ENCODE measurements at regions not wholly inside any gene's neighbourhood (a gene's known extent, or its start where the extent isn't known, plus 50 kb on each side); places are given as distances from the start of the nearest gene placed in this dataset.

GRCh38 chr19:32257326-32258073 is 87.9 kb upstream of the ZNF507 start:
- DNase-seq = no peak

GRCh38 chr19:32258167-32258566 is 87.2 kb upstream of the ZNF507 start:
- no peak for DNase-seq

GRCh38 chr19:32264568-32264967 is 80.8 kb upstream of the ZNF507 start:
- DNase-seq = no peak

- DNase-seq = no peak
Observed at GRCh38 chr19:32265995-32266394, 79.4 kb upstream of the ZNF507 start.

- no peak for DNase-seq
Observed at GRCh38 chr19:32266460-32266859, 79.0 kb upstream of the ZNF507 start.

DNA sequence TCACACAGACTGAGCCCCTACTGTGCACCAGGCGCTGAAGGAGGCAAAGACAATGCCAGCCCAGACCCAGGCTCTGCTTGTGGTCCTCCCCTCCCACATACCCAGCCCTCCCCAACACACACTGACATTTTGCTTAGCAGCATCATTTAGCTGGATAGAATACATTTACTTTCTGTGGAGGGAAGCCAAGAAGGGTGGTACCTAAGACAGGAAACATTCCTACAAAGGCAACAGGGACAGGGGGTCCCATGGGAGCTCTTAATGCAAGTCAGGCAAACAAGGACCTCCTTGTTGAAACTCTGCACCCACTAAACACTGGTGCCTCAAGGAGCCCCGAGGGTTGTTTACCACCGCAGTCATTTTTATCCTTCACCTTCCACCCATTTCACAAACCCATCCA is 77.0 kb upstream of the ZNF507 start:
- no peak for DNase-seq

GRCh38 chr19:32269831-32270230 is 75.6 kb upstream of the ZNF507 start:
- DNase-seq = no peak

- DNase-seq = no peak
Observed at GRCh38 chr19:32273483-32273882, 71.9 kb upstream of the ZNF507 start.

DNA sequence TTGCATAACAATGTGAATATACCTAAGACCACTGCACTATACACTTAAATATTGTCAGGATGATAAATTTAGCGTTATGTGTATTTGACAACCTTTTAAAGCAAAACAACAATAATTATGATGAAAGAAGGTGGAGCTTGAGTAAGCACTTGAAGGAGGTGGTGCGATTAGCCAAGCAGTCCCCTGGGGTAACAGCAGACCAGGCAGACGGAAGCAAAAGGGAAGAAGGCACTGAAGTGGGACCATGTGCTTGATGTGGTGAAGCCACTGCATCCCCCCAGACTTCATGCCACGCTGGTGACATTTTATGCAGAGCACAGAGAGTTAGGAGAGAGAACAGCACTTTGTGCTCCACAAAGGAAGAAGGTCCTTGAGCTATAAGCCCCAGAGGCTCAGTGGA is 58.3 kb upstream of the ZNF507 start:
- no peak for DNase-seq

- DNase-seq = peak; percentile 43 to 46
Observed at GRCh38 chr19:32287811-32288227, 57.6 kb upstream of the ZNF507 start.

- DNase-seq = no peak
Observed at GRCh38 chr19:32289566-32290210, 55.7 kb upstream of the ZNF507 start.

- DNase-seq = no peak
Observed at GRCh38 chr19:32291876-32292275, 53.5 kb upstream of the ZNF507 start.

GRCh38 chr19:32294871-32295438 is 50.5 kb upstream of the ZNF507 start:
- no peak for DNase-seq
